ENCODE measurements at regions not wholly inside any gene's neighbourhood (a gene's known extent, or its start where the extent isn't known, plus 50 kb on each side); places are given as distances from the start of the nearest gene placed in this dataset.

DNA sequence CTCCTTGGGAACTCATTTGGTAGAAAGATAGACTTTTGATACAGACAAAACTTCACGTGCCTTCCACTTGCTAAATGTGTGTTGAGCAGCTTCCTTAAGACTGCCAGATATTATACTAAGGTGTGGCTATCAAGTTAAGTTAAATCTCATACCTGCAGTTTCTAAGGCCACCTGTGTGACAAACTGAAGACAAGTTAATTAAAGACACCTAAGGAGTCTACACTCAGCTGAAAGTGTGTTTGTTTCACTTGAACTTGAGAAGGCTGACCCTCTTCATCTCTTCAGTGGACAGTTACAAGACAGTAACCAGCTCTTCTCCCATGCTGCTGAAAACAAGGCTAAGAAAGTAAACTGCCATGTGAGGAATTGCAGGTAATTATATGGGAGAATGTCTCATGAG, 124.0 kb downstream of the NPY start:
- no peak for TF ChIP-seq ZBTB7A (IDR thresholded peaks at IDR 0.05; ENCODE audit: low read depth)
- TF ChIP-seq, protein P1, sequence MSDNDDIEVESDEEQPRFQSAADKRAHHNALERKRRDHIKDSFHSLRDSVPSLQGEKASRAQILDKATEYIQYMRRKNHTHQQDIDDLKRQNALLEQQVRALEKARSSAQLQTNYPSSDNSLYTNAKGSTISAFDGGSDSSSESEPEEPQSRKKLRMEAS (IDR thresholded peaks at IDR 0.05) = no peak
- no peak for TF ChIP-seq EGR1 (IDR thresholded peaks at IDR 0.05)
- no peak for TF ChIP-seq FOXM1 (IDR thresholded peaks at IDR 0.05; ENCODE audit: borderline replicate concordance, low read depth)
- TF ChIP-seq RAD21 (IDR thresholded peaks at IDR 0.05; ENCODE audit: low read depth) = no peak
- no peak for TF ChIP-seq TCF12 (IDR thresholded peaks at IDR 0.05; ENCODE audit: low read depth)
- no peak for TF ChIP-seq TEAD4 (IDR thresholded peaks at IDR 0.05)

DNA sequence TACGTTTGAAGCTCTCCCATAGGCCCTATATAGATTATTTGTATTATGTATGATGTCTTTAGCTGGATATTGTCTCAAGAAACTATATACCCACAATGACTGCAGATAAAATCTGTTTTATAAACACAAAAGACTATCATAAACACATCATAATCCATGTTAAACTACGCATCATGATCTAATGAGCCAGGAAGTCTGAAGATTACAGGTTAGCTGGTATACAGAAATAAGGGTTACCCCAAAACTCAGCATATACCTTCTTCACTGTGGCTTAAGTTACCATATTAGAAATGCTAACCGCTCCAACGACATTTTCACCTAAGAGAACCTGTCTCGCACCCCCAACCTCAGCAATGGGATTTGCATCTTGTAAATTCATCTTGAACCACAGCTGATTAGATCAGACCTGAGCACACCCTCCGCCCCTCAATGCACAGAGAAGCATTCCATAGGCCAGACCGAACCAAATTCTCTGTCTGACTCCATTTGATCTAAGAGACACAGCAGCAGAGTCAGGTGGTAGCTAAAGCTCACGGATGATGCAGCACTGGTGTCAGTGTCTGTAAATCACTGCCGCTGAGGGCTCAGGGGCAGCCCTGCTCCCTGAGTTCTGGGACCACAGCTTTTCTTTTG, 124.9 kb downstream of the NPY start:
- TF ChIP-seq TEAD4 (IDR thresholded peaks at IDR 0.05) (no peak), RAD21 (IDR thresholded peaks at IDR 0.05; ENCODE audit: low read depth) (no peak), NFIC (IDR thresholded peaks at IDR 0.05) (no peak), CEBPB (IDR thresholded peaks at IDR 0.05) (no peak), EP300 (IDR thresholded peaks at IDR 0.05; ENCODE audit: borderline replicate concordance) (no peak), EGR1 (IDR thresholded peaks at IDR 0.05) (no peak), YY1 (IDR thresholded peaks at IDR 0.05; ENCODE audit: low read depth) (no peak), CREB1 (IDR thresholded peaks at IDR 0.05; ENCODE audit: low read depth) (no peak), FOXM1 (IDR thresholded peaks at IDR 0.05; ENCODE audit: borderline replicate concordance, low read depth) (no peak), TCF12 (IDR thresholded peaks at IDR 0.05; ENCODE audit: low read depth) (no peak), ZBTB7A (IDR thresholded peaks at IDR 0.05; ENCODE audit: low read depth) (no peak), TAF1 (IDR thresholded peaks at IDR 0.05; ENCODE audit: low read depth) (no peak)
- TF ChIP-seq, protein P1 (IDR thresholded peaks at IDR 0.05) = no peak
- TF ChIP-seq, protein P2, sequence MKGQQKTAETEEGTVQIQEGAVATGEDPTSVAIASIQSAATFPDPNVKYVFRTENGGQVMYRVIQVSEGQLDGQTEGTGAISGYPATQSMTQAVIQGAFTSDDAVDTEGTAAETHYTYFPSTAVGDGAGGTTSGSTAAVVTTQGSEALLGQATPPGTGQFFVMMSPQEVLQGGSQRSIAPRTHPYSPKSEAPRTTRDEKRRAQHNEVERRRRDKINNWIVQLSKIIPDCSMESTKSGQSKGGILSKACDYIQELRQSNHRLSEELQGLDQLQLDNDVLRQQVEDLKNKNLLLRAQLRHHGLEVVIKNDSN (IDR thresholded peaks at IDR 0.05) = no peak
- TF ChIP-seq, protein P3, sequence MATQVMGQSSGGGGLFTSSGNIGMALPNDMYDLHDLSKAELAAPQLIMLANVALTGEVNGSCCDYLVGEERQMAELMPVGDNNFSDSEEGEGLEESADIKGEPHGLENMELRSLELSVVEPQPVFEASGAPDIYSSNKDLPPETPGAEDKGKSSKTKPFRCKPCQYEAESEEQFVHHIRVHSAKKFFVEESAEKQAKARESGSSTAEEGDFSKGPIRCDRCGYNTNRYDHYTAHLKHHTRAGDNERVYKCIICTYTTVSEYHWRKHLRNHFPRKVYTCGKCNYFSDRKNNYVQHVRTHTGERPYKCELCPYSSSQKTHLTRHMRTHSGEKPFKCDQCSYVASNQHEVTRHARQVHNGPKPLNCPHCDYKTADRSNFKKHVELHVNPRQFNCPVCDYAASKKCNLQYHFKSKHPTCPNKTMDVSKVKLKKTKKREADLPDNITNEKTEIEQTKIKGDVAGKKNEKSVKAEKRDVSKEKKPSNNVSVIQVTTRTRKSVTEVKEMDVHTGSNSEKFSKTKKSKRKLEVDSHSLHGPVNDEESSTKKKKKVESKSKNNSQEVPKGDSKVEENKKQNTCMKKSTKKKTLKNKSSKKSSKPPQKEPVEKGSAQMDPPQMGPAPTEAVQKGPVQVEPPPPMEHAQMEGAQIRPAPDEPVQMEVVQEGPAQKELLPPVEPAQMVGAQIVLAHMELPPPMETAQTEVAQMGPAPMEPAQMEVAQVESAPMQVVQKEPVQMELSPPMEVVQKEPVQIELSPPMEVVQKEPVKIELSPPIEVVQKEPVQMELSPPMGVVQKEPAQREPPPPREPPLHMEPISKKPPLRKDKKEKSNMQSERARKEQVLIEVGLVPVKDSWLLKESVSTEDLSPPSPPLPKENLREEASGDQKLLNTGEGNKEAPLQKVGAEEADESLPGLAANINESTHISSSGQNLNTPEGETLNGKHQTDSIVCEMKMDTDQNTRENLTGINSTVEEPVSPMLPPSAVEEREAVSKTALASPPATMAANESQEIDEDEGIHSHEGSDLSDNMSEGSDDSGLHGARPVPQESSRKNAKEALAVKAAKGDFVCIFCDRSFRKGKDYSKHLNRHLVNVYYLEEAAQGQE (IDR thresholded peaks at IDR 0.05; ENCODE audit: low read depth) = no peak

DNA sequence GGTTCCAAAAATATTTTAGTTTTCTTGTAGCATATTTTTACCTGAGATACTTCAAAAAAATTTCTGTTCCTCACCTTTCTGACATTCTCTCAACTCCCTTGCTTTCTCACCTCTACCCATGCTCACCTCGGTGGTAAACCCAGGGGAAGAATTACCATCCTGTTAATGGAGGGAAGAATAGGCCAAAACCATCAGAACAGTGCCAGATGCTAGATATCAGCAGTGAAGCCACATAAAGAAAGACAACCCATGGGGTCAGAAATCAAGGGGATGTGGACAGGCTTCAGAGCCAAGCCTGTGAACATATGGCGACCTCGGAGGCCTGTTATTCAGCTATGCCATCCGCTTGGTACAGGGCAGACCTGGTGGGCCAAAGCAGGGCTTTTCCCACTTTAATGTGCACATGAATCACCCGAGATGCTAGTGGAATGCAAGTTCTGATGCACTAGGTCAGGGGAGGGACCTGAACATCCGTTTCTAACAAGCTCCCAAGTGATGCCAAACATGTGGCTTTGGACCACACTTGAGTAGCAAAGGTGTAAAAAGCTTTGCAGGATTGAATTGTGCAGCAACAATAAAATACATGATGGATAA, 125.5 kb downstream of the NPY start:
- TF ChIP-seq, protein P3 (IDR thresholded peaks at IDR 0.05; ENCODE audit: low read depth) = no peak
- TF ChIP-seq TEAD4 (IDR thresholded peaks at IDR 0.05) = no peak
- TF ChIP-seq, protein P1 (IDR thresholded peaks at IDR 0.05) = no peak
- no peak for TF ChIP-seq TCF12 (IDR thresholded peaks at IDR 0.05; ENCODE audit: low read depth)
- TF ChIP-seq RAD21 (IDR thresholded peaks at IDR 0.05; ENCODE audit: low read depth) = no peak
- TF ChIP-seq EP300 (IDR thresholded peaks at IDR 0.05; ENCODE audit: borderline replicate concordance) = no peak
- no peak for TF ChIP-seq EGR1 (IDR thresholded peaks at IDR 0.05)
- TF ChIP-seq FOXM1 (IDR thresholded peaks at IDR 0.05; ENCODE audit: borderline replicate concordance, low read depth) = no peak
- no peak for TF ChIP-seq CEBPB (IDR thresholded peaks at IDR 0.05)

DNA sequence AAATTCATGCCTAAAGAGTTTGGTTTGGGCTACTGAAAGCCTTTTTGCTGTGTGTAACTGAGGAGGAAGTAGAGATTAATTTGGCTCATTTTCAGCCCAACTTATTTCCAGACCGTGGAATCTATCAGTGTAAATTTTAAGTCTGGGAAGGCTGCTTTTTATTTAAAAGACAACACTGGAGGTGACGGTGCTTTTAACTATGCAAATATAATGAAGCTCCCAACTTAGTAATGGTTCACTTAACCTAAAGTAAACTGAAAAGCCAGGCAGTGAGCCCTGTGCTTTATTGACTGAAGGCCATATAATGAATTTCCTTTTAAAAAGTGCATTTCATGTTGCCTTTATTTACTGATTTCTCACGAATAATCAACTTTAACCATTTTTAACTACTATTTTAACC, 127.2 kb downstream of the NPY start:
- no peak for TF ChIP-seq EP300 (IDR thresholded peaks at IDR 0.05; ENCODE audit: borderline replicate concordance)
- TF ChIP-seq RAD21 (IDR thresholded peaks at IDR 0.05; ENCODE audit: low read depth) = no peak
- TF ChIP-seq ZBTB7A (IDR thresholded peaks at IDR 0.05; ENCODE audit: low read depth) = no peak
- TF ChIP-seq, protein P3 (IDR thresholded peaks at IDR 0.05; ENCODE audit: low read depth) = no peak
- no peak for TF ChIP-seq EGR1 (IDR thresholded peaks at IDR 0.05)
- TF ChIP-seq NFIC (IDR thresholded peaks at IDR 0.05) = no peak
- TF ChIP-seq, protein P1 (IDR thresholded peaks at IDR 0.05) = no peak
- TF ChIP-seq TEAD4 (IDR thresholded peaks at IDR 0.05) = no peak
- no peak for TF ChIP-seq CEBPB (IDR thresholded peaks at IDR 0.05)
- TF ChIP-seq FOXM1 (IDR thresholded peaks at IDR 0.05; ENCODE audit: borderline replicate concordance, low read depth) = no peak
- TF ChIP-seq, protein P2 (IDR thresholded peaks at IDR 0.05) = no peak
- no peak for TF ChIP-seq TCF12 (IDR thresholded peaks at IDR 0.05; ENCODE audit: low read depth)
- no peak for TF ChIP-seq TAF1 (IDR thresholded peaks at IDR 0.05; ENCODE audit: low read depth)
- no peak for TF ChIP-seq CREB1 (IDR thresholded peaks at IDR 0.05; ENCODE audit: low read depth)
- no peak for TF ChIP-seq YY1 (IDR thresholded peaks at IDR 0.05; ENCODE audit: low read depth)

Measured in Ishikawa (cell line).